Activated CD8-positive, alpha-beta T cell treated with anti-CD3 and anti-CD28 coated beads for 36 hours (primary cell): ENCODE measurements at regions not wholly inside any gene's neighbourhood (a gene's known extent, or its start where the extent isn't known, plus 50 kb on each side); places are given as distances from the start of the nearest gene placed in this dataset.
A peak's percentile ranks its signal among the peaks of the same experiment; 100 is the strongest.

Experiments used
- ATAC-seq: fragments of 200-7000 bp; cut with Tn5 transposase; one replicate; pipeline ENCODE4 v1.10.0; 2021; ENCODE audit warnings: mild to moderate bottlenecking, moderate library complexity
- CTCF ChIA-PET: fragments of 350-600 bp; sonication (Branson Sonifier 250); formaldehyde crosslinking; loops from one replicate; lab custom pipeline; 2021; ENCODE audit warnings: antibody characterized with exemption; lab: Charles Lee
- POLR2A ChIA-PET: fragments of 350-600 bp; sonication (Branson Sonifier 250); formaldehyde crosslinking; loops from one replicate; lab custom pipeline; 2021; ENCODE audit warnings: antibody characterized with exemption; lab: Charles Lee
- DNase-seq: peaks from one replicate; pipeline ENCODE4 v3.0.0-alpha.2; 2020
- H3K27ac Mint-ChIP-seq: one replicate; pipeline ENCODE4 v1.8.0; 2021; ENCODE audit warnings: mild to moderate bottlenecking, mixed read lengths
- H3K27me3 Mint-ChIP-seq: one replicate; pipeline ENCODE4 v1.8.0; 2021; ENCODE audit warnings: mixed read lengths
- H3K36me3 Mint-ChIP-seq: one replicate; pipeline ENCODE4 v1.8.0; 2021; ENCODE audit warnings: low read depth, mixed read lengths
- H3K4me1 Mint-ChIP-seq: one replicate; pipeline ENCODE4 v1.8.0; 2021; ENCODE audit warnings: low read depth, mixed read lengths
- H3K4me3 Mint-ChIP-seq: one replicate; pipeline ENCODE4 v1.8.0; 2021; ENCODE audit warnings: mild to moderate bottlenecking, moderate library complexity, mixed read lengths
- H3K9me3 Mint-ChIP-seq: one replicate; pipeline ENCODE4 v1.8.0; 2021; ENCODE audit warnings: mixed read lengths
- CTCF ChIP-seq: fragments of 200-600 bp; IDR thresholded peaks from one replicate; pipeline ENCODE4 v1.8.0; 2022; ENCODE audit warnings: antibody characterized with exemption, mild to moderate bottlenecking
- intact Hi-C: fragments of 100-400 bp; cut with micrococcal nuclease; formaldehyde crosslinking; loops from one replicate; pipeline ENCODE4 v1.10.0; 2022

GRCh38 chr19:29325241-29325975 lies 112.5 kb upstream of the UQCRFS1 start:
- Mint-ChIP-seq H3K27me3 (peaks cover 2% of the 10 kb centered on the region), H3K4me1 (no peaks in the 10 kb centered on the region), H3K4me3 (no peak overlapping the region), H3K36me3 (no peaks in the 10 kb centered on the region), H3K9me3 (peaks cover 6% of the 10 kb centered on the region), H3K27ac (no peak overlapping the region)
- TF ChIP-seq CTCF = no peak
- DNase-seq (no peak), ATAC-seq (no peak)
- ChIA-PET CTCF (interaction anchor here (1.0 kb wide), 1 partner anchor 63 kb away, joined by 3 read pairs; no protein-coding TSS in a partner anchor), POLR2A (no interaction called here)
- intact Hi-C loops = no loop called here

- no peak for TF ChIP-seq CTCF
- ATAC-seq (peak; percentile 39), DNase-seq (peak; percentile 7)
- Mint-ChIP-seq H3K4me3 (no peak overlapping the region), H3K9me3 (peaks cover 6% of the 10 kb centered on the region), H3K4me1 (no peaks in the 10 kb centered on the region), H3K27ac (no peak overlapping the region), H3K36me3 (no peaks in the 10 kb centered on the region), H3K27me3 (no peaks in the 10 kb centered on the region)
- intact Hi-C loops = no loop called here
- POLR2A ChIA-PET = no interaction called here
- CTCF ChIA-PET = no interaction called here
Observed at GRCh38 chr19:29326351-29326750, 113.4 kb upstream of the UQCRFS1 start.

GRCh38 chr19:29326849-29327840 lies 114.2 kb upstream of the UQCRFS1 start:
- TF ChIP-seq CTCF = no peak
- H3K9me3 Mint-ChIP-seq = peaks cover 6% of the 10 kb centered on the region

GRCh38 chr19:29328586-29328985 lies 115.6 kb upstream of the UQCRFS1 start:
- ChIA-PET CTCF (no interaction called here), POLR2A (no interaction called here)
- H3K4me1 Mint-ChIP-seq = no peaks in the 10 kb centered on the region
- no peak overlapping the region for H3K4me3 Mint-ChIP-seq
- peaks cover under 1% of the 10 kb centered on the region for H3K27me3 Mint-ChIP-seq
- intact Hi-C loops = no loop called here
- H3K36me3 Mint-ChIP-seq = no peaks in the 10 kb centered on the region
- no peak overlapping the region for H3K27ac Mint-ChIP-seq
- peaks cover 6% of the 10 kb centered on the region for H3K9me3 Mint-ChIP-seq
- ATAC-seq (no peak), DNase-seq (no peak)
- no peak for TF ChIP-seq CTCF

More at GRCh38 chr19:29326849-29327840, 114.2 kb upstream of the UQCRFS1 start:
- Mint-ChIP-seq H3K27me3 (no peaks in the 10 kb centered on the region), H3K36me3 (no peaks in the 10 kb centered on the region), H3K27ac (no peak overlapping the region), H3K4me3 (no peak overlapping the region), H3K4me1 (no peaks in the 10 kb centered on the region)
- DNase-seq (no peak), ATAC-seq (no peak)
- intact Hi-C loops = no loop called here
- POLR2A ChIA-PET = no interaction called here
- CTCF ChIA-PET = no interaction called here
